ENCODE measurements at regions not wholly inside any gene's neighbourhood (a gene's known extent, or its start where the extent isn't known, plus 50 kb on each side); places are given as distances from the start of the nearest gene placed in this dataset.

DNA sequence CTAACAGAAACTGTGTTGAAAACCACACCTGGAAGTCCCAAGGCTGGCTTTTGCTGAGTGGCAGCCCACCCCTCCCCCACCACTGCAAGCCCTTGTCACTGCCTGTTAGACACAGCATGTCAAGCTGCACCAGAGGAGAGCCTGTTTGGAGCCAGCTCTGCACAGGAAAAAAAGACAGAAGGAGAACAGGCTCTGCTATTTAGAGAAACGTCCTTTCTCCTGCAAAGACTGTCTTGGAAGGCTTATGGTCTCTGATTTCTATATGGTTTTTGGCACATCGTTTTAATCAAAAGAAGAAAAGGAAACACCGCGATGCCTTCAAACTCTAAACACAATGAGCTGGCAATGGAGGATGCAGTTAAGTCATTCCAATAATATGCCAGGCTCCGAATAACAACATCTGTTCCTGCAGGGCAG lies 275.5 kb downstream of the MAP2K4 start:
- no peak for DNase-seq

DNA sequence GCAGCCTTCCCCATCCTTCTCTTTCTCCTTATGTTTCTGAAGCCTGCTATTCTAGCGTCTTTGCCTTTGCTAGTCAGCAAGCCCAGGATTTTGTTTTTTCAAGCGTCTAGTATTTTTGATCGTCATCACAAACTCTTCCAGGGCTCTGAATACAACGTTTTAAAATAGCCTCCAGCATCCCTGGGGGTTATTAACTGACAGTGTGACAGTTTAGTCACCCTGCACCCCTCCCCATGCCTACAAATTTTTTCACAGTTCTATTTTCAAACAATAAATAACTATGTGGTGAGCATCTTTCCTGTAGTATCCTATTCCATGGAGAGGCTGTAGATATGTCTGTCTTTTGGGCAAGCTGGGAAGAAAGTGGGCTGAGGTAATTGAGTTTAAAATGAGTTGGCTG lies 280.9 kb downstream of the MAP2K4 start:
- no peak for DNase-seq

DNA sequence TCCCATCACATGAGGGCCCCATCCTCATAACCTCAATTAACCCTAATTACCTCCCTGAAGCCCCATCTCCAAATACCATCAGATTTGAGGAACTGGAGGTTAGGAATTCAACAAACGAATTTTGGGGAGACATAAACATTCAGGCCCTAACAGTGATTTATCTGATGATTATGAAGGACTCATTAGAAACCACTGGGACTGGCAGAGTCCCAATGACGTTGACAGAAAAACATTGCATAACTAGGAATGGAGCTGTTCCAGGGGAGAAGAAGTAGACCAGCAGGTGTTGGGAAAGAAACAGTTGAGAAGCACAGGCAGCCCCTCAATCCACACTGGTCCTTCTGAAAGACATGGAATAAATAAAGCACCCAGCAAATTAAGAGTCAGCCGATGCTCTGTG lies 282.0 kb downstream of the MAP2K4 start:
- DNase-seq = no peak

DNA sequence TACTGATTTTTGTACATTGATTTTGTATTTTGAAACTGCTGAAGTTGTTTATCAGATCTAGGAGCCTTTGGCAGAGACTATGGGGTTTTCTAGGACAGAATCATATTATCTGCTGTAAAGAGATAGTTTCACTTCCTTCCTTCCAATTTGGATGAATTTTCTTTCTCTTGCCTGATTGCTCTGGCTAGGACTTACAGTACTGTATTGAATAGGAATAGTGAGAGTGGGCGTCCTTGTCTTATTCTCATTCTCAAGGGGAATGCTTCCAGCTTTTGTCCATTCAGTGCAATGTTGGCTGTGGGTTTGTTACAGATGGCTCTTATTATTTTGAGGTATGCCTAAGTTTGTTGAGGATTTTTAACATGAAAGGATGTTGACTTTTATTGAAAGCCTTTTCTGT lies 290.1 kb downstream of the MAP2K4 start:
- DNase-seq = no peak

DNA sequence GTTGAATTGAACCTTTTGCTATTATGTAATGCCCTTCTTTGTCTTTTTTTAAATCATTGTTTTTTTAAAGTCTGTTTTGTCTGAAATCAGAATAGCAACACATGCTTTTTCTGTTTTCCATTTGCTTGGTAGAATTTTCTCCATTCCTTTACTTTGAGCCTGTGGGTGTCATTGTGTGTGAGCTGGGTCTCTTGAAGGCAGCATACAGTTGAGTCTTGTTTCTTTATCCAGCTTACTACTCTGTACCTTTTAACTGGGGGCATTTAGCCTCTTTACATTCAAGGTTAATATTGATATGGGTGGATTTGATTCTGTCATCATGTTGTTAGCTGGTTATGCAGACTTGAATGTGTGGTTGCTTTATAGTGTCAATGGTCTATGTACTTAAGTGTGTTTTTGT lies 292.0 kb downstream of the MAP2K4 start:
- DNase-seq = no peak

DNA sequence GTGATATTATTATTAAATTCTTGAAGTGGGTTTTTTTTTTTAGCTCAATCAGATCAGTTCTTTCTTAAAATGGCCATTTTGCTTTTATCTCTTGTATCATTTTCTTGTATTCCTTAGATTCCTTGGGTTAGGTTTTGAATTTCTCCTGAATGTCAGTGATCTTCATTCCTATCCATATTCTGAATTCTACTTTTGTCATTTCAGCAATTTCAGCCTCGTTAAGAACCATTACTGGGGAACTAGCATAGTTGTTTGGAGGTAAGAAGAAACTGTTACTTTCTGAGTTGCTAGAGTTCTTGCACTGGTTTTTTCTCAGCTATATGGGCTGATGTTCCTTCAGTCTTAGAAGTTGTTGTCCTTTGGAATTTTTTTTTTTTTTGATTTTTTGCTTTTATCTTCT lies 293.1 kb downstream of the MAP2K4 start:
- no peak for DNase-seq

DNA sequence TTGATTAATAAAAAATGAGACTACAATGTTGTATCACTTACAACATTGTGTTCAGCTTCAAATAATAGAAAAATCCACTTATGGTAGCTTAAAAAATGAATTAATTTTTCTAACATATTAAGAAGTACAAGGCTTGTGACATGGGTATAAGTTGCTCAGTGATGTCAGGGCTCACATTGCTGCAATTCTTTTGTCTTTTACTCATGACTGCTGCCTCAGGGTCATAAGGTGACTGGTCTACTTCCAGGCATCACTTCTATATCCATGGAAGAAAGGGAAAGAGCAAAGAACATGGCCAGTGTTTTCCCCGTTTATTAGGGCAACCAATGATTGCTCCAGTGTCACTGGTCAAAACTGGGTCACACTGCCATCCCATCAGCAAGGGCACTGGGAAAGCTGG lies 295.3 kb downstream of the MAP2K4 start:
- DNase-seq = no peak

DNA sequence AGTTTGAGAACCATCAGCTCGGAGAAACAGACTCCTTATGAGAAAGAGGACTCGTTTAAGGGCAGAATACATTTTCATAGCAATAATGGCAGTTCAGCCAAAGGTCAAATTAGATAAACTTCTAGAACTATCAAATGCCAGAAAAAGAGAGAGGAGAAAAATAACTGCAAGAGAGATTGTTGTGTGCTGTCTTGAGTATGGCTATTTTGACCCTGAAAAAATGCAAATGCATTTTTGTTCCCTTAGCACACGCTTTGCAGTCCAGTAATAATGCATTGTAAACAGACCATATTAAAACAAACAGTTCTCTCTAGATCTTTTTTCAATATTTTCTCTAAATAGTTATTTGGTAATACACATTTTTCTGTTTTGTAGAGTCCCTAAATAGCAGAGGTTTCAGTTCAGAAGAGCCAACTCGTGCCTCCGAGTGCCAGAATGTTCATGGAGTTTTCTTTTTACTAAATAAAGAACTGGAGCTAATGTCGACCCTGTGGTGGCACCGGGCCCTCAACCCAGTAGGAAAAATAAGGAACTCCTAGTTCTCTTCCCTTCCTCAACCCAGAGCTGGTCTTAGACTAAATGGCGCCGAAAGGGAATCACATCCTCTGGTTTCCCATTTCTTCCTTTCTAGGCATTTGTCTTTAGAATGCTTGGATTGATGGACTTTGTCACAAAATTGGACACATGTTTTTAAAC lies 298.0 kb downstream of the MAP2K4 start:
- no peak for DNase-seq

DNA sequence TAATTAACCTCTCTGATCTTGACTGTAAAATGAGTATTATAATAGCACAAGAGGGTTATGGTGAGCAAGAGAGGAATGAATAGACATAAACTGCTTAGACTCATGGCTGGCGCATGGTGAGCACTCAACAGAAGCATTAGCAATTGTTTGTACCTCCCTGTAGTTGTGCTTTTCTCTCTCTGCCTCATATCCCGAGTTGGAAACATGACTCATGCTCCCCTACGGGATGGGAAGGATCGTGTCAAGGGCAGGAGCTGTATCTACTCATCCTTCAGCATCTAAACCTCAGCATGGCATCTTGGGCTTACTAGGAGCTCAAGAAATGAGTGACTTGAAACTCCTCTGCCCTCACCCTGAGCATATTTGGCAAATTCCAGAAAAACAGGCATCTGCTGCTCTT lies 299.6 kb downstream of the MAP2K4 start:
- DNase-seq = no peak

DNA sequence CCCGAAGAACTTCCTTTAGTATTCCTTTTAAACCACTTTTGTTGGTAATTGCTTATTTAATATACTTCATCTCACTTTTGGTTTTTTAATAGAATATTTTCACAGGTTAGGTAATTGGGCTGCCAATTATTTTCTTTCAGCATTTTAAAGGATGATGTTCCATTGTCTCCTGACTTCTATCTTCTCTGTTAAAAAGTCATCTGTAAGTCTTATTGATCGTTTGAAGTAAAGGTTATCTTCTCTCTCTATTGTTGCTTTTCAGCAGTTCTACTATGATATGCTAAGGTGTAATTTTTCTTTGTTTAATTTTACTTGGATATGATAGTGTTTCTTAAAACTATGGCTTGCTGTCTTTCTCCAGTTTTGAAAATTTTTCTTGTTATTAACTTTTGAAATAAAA lies 307.5 kb downstream of the MAP2K4 start:
- DNase-seq = no peak

DNA sequence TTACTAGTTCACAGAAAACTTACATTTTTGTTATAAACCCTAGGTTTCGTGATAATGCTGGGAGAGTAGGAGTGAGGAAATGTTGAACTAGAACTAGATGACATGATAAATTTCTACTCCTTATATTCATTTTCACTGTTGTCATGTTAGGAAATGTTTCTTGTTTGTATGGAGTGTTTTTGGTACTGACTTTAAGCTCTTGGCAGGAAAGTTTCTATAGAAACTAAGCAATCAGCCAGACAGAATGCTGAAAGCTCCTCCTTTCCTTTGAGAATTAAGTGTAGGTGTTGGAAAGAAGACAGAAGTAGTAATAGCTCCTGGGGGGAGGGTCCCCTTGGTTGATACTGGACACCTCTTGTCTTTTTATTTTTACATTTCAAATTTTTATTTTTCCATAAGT lies 309.8 kb downstream of the MAP2K4 start:
- DNase-seq = no peak

DNA sequence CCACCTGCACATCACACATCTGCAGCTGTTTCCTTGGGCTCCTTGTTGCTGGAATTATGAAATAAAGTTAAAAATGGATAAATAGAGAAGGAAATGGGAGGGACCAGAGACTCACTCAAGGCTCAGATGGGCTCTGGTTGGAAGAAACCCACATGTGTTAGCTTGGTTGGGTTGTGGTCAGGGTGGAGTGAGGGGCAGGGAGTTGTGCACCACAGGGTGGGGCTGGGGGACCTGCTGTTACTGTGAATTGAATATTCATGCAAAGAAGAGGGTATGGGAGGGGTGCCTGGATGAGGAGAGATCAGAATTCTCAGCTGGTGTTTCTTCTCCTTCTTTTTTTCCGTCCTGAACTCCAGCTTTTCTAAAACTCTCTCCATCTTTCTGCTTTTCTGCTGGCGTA lies 320.7 kb downstream of the MAP2K4 start:
- no peak for DNase-seq

DNA sequence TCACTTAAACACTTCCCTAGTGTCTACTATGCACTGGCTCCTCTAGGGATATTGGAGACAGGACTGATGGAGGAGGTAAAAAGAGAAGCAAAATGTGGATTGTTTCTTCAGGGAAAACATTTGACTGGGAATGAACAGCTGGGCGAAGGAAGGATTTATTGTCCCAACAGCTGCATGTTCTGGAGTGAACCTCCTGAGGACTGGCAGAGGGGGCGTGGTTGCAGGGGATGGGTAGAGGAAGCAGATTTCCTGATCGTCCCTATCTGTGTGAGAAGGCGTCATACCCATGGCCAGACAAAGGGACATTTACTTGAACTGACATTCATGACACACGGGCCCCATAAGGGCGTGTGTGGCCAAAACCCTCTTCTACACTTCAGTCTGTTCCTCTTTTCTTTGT lies 321.5 kb downstream of the MAP2K4 start:
- DNase-seq = no peak

DNA sequence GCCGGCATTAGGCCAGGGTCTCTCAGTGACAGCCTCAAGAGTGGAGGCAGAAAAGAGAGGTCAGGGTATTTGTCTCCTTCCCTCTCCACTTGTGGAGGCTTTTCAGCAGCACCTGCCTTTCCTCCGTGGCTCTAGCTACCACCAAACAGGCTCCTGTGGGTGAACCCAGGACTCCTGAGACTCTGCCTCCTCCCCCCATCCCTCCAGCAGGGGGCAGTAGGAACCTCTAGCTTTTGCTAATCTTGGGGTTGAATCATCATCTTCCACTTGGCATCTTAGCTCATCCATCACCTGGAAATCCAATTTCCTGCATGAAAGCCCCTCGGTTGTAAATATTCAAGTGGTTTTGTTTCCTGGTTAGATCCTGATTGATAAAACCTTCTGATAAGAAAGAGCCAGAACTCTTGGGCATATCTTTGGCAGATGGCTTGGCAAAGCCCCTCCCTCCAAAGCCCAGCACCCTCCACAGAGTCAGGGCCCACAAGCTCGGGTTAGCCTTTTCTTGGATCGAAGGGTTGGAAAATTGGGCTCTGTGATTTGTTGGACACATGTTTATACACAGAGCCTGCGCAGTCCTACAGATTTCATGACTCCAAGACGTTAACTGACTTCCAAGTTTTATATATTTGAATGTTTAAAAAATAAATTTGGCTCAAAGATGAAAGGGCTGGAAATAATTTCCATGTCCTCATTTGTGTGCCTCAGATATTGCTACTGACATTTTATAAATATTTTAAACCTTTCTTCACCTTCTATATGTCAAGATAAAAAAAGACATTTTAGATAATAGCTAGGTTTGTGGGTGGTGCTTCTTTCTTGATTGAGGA lies 322.1 kb downstream of the MAP2K4 start:
- DNase-seq = peak; percentile 6 to 18

DNA sequence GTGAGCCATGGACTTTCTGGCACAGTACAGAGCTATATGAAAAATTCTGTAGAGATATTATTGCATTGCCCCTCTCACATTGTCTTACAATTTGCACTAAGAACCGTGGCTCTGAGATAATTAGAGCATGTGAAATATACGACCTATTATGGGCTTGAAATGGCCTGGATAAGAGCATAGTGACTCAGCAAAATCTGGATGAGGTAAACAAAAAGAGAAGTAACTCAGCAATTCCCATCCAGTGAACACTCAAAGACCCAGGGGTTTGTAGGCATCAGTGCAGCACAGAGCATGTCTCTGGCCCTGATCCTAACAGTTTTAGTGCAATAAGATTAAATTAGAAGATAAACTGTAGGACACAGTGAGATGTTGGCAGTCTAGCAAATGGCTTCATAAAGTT lies 317.2 kb upstream of the MYOCD start:
- no peak for DNase-seq

DNA sequence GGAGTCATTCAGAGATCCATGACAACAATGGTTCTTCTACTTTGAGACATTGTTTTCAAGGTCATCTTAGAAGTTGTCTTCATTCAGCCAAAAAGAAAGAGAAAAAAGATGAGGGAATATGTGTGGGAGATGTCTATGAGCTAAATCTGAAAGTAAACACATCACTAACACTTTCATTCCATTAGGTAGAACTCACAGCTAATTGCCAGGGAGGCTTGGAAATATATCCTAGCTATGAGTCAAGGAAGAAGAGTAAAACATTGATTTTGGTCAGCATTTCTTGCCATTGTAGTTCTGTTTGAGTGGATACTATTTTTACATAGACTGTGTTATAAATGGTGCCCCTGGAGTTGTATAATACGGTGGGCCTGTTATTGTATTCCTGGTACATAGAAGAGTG lies 316.4 kb upstream of the MYOCD start:
- no peak for DNase-seq

DNA sequence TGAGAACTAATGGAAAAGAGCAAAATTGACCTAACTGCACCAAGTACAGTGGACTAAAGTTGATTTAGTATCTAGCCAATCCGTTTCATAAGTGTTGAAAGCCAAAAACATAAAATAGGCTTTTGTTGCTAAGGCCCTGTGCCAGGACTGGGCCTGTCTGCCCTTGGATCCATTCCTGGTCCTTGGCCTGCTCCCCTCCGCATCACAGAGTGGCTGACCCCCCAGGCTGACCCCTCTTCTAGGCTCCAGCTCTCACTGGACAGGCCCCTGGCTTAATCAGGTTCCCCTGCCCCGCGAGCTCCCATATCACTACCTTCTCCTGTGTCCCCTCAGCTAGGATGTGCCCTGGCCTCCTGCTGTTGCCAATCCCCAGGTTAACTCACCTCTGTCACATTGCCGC lies 313.6 kb upstream of the MYOCD start:
- DNase-seq = no peak

DNA sequence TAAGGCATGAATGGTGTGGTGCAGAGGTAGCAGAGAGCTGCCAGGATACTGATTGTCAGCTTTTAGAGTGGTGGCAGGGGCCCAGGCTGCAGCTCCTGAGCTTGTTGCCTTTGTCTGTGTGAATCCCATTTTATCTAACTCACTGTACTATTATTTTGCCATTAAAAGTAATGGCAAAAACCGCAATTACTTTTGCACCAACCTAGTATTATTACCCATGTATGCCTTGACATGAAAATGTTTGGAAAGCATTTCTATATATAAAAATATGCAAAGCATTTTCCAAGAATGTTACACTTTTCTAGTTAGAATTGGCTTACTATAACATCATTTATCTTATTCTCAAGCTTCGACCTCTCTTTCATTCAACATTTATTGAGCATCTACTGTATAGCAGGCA lies 308.1 kb upstream of the MYOCD start:
- DNase-seq = no peak

DNA sequence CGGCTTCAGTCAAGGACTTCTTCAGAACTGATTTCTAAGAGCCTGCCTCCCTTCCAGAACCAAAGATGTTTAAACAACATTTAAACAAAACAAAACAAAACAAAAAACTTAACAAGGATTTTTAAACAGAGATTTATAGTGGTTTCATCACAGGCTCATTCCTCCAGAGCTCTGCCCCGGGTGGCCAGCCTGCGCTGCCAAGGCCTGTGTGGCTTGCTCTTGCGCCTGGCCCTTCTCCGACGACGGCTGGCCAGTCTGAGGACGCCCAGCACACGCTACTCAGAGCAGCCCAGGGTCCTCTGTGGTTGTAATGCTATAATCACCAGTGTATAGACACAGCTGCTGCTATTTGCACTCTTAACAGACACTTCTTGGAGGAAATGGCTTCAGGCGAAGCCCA lies 307.2 kb upstream of the MYOCD start:
- no peak for DNase-seq

DNA sequence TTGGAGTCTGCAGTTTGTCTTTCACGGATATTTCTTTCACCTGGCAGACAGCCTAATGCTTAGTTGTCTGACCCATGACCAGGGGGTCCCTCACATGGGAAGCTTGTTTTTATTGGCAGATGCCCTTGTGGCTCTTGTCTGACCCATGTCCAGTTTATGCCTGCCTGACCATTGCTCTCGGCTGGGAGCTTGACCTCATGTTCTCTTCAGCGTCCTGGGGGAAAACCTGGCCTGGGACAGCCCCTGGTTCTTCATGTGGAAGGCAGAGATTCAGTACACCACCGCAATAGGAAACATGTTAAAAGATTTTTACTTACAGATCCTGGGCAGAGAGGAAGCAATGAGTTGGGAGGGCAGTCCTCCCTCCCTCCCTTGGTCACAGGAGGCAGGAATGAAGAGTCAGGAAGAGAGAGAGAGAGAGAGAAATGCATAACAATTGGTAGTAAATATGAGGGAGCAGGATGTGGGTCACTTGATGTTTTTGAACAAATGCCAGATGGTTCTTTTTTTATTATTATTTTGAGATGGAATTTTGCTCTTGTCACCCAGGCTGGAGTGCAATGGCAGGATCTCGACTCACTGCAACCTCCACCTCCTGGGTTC lies 302.7 kb upstream of the MYOCD start:
- DNase-seq = no peak

DNA sequence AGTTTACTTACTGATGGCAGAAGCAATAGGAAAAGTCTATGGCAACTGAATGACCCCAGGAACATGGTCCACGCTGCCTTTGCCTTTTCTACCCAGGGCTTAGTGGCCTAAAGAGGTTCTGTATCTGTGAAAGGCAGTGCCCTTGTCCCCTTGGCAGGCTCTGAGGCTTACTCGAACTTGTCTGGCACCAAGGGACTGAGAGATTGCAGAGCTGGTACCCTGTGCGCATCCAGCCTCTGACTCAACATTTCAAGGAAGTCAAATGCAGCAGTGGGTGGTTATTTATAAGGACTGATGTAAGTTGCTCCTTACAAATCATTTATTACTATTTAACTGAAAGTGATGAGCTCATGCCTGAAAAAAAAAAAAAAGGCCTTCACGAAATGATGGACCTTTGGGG lies 299.9 kb upstream of the MYOCD start:
- no peak for DNase-seq

DNA sequence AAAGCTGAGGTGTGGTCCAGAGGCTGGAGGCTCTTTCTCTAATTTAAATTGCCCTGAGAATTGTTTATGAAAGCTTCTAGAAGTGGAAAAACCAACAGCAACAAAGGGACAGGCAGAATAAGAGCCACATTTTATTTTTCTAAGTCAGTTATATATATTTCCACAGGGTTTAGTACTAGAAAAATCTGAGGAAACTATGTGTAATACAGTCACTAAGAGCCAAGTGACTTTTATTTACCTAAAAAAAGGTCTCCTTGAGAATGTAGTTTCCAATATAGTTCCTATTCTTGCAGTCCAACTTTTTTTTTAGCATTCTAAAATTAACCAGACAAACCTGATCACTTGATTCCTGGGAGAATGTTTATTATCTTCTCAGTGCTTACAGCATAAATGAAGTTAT lies 296.6 kb upstream of the MYOCD start:
- no peak for DNase-seq

DNA sequence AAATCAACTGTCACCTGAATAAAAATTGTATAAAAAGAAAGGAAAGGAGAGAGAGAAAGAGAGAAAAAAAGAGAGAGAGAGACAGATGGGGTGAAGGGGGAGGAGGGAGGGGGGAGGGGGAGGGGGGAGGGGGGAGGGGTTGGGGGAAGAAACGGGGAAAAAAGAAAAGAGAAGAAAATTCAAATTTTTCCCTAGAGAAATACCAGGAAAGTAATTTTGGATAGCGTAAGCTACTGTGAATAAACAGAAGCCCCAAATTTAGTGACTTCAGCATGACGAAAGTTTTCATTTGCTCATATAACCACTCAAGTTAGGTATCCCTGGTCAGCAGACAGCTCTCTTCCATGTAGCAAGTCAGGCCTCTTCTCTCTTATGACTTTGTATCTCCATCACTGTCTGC lies 289.4 kb upstream of the MYOCD start:
- DNase-seq = no peak

DNA sequence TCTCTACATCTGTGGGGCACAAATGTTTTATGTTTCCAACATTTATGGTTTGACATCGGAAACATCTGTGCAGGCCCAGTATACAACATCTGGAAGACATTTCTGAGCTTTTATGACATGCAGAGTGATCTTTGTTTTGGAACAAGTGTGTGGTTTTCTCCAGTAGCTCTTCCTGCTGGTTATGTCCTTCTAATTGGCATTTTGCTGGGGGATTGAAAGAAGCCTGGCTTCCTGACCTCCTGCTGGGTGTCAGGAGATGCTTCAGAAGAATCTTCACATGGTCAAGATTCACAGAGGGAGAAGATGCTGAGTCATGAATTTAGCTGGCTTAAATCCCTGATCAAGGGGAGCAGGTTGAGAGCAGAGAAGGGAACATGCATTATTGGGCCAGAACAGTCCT lies 279.5 kb upstream of the MYOCD start:
- DNase-seq = no peak

Measured in SHP77 (cell line).